WTC11 (cell line): ENCODE measurements at regions not wholly inside any gene's neighbourhood (a gene's known extent, or its start where the extent isn't known, plus 50 kb on each side); places are given as distances from the start of the nearest gene placed in this dataset.

Experiments used
- ATAC-seq: fragments of 200-7000 bp; cut with Tn5 transposase; 2 replicates; pipeline ENCODE4 v1.10.0; 2021; ENCODE audit warnings: mild to moderate bottlenecking, moderate library complexity
- CTCF ChIA-PET: fragments of 300-600 bp; sonication (Branson Sonifier 250); formaldehyde crosslinking; loops from one replicate; lab custom pipeline; 2021; ENCODE audit warnings: antibody characterized with exemption; lab: Charles Lee
- POLR2A ChIA-PET: fragments of 350-600 bp; sonication (Branson Sonifier 250); formaldehyde crosslinking; loops from one replicate; lab custom pipeline; 2021; ENCODE audit warnings: antibody characterized with exemption; lab: Charles Lee
- DNase-seq: peaks from one replicate; pipeline ENCODE4 v3.0.0; 2021; ENCODE audit warnings: low spot score
- H3K27ac Mint-ChIP-seq: 2 replicates; pipeline ENCODE4 v1.8.0; 2021; ENCODE audit warnings: mixed read lengths
- H3K27me3 Mint-ChIP-seq: 2 replicates; pipeline ENCODE4 v1.8.0; 2021; ENCODE audit warnings: low read depth, mild to moderate bottlenecking, moderate library complexity, mixed read lengths
- H3K36me3 Mint-ChIP-seq: 2 replicates; pipeline ENCODE4 v1.8.0; 2021; ENCODE audit warnings: mixed read lengths
- H3K4me1 Mint-ChIP-seq: 2 replicates; pipeline ENCODE4 v1.8.0; 2022; ENCODE audit warnings: mixed read lengths
- H3K4me3 Mint-ChIP-seq: 2 replicates; pipeline ENCODE4 v1.8.0; 2021; ENCODE audit warnings: mild to moderate bottlenecking, moderate library complexity, mixed read lengths
- H3K9me3 Mint-ChIP-seq: 2 replicates; pipeline ENCODE4 v1.8.0; 2021; ENCODE audit warnings: mixed read lengths
- CREM ChIP-seq: sonication (generic); formaldehyde crosslinking; IDR thresholded peaks from 2 replicates; pipeline ENCODE4 v1.8.1; 2022; ENCODE audit warnings: mild to moderate bottlenecking, missing genetic modification reagents, moderate library complexity
- FOXJ3 ChIP-seq: sonication (generic); formaldehyde crosslinking; IDR thresholded peaks from 2 replicates; pipeline ENCODE4 v1.9.0; 2021; ENCODE audit warnings: missing genetic modification reagents, mild to moderate bottlenecking, borderline replicate concordance
- IRF2 ChIP-seq: sonication (generic); formaldehyde crosslinking; IDR thresholded peaks from 2 replicates; pipeline ENCODE4 v1.8.0; 2022; ENCODE audit warnings: low read depth, missing genetic modification reagents, borderline replicate concordance
- NR2C2 ChIP-seq: sonication (generic); formaldehyde crosslinking; IDR thresholded peaks from 2 replicates; pipeline ENCODE4 v1.8.0; 2022; ENCODE audit warnings: mild to moderate bottlenecking, missing genetic modification reagents
- OVOL2 ChIP-seq: fragments of 250-450 bp; sonication (Bioruptor Pico); IDR thresholded peaks from 2 replicates; pipeline ENCODE4 v1.9.0; 2021; ENCODE audit warnings: mild to moderate bottlenecking, borderline replicate concordance
- SMAD4 ChIP-seq: sonication (generic); formaldehyde crosslinking; IDR thresholded peaks from 2 replicates; pipeline ENCODE4 v1.8.0; 2022; ENCODE audit warnings: mild to moderate bottlenecking, missing genetic modification reagents
- TCF7 ChIP-seq: sonication (generic); formaldehyde crosslinking; IDR thresholded peaks from 2 replicates; pipeline ENCODE4 v1.8.0; 2022; ENCODE audit warnings: mild to moderate bottlenecking, low read depth, missing genetic modification reagents, moderate library complexity
- ZNF232 ChIP-seq: sonication (generic); formaldehyde crosslinking; IDR thresholded peaks from 2 replicates; pipeline ENCODE4 v1.8.0; 2022; ENCODE audit warnings: mild to moderate bottlenecking, missing genetic modification reagents
- ZNF416 ChIP-seq: fragments of 250-450 bp; sonication (Bioruptor Pico); IDR thresholded peaks from 2 replicates; pipeline ENCODE4 v1.9.0; 2021; ENCODE audit warnings: mild to moderate bottlenecking, inconsistent platforms
- TF ChIP-seq, protein P1 (sequence below): fragments of 250-450 bp; sonication (Bioruptor Pico); IDR thresholded peaks from 2 replicates; pipeline ENCODE4 v1.9.0; 2021; ENCODE audit warnings: mild to moderate bottlenecking
- TF ChIP-seq, protein P2 (sequence below): sonication (generic); formaldehyde crosslinking; IDR thresholded peaks from 2 replicates; pipeline ENCODE4 v1.8.0; 2022; ENCODE audit warnings: mild to moderate bottlenecking, missing genetic modification reagents
- TF ChIP-seq, protein P3 (sequence below): sonication (generic); formaldehyde crosslinking; IDR thresholded peaks from 2 replicates; pipeline ENCODE4 v1.8.1; 2023; ENCODE audit warnings: mild to moderate bottlenecking, missing genetic modification reagents, borderline replicate concordance
- TF ChIP-seq, protein P4 (sequence below): sonication (generic); formaldehyde crosslinking; IDR thresholded peaks from 2 replicates; pipeline ENCODE4 v1.8.1; 2022; ENCODE audit warnings: missing genetic modification reagents, borderline replicate concordance
- TF ChIP-seq, protein P5 (sequence below): sonication (generic); formaldehyde crosslinking; IDR thresholded peaks from 2 replicates; pipeline ENCODE4 v1.8.1; 2023; ENCODE audit warnings: mild to moderate bottlenecking, missing genetic modification reagents, moderate library complexity
- TF ChIP-seq, protein P6 (sequence below): sonication (generic); formaldehyde crosslinking; IDR thresholded peaks from 2 replicates; pipeline ENCODE4 v1.8.0; 2023; ENCODE audit warnings: missing genetic modification reagents, mild to moderate bottlenecking, borderline replicate concordance
- TF ChIP-seq, protein P7 (sequence below): sonication (generic); formaldehyde crosslinking; IDR thresholded peaks from 2 replicates; pipeline ENCODE4 v1.8.0; 2023; ENCODE audit warnings: mild to moderate bottlenecking, missing genetic modification reagents

DNA sequence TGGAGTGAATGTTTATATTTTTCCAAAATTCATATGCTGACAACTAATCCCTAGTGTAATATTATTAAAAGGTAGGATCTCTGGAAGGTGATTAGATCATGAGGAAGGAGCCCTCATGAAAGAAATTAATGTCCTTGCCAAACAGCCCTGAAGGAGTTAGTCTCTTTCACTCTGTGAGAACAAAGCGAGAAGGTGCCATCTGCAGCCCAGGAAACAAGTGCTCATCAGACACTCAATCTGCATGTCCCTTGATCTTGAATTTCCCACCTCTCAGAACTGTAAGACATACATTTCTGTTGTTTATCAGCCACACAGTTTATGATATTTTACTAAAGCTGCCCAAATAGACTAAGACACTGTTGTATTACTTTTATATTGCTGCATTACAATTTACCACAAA, 1283.4 kb downstream of the PCDH7 start (continued):
- TF ChIP-seq, protein P1, sequence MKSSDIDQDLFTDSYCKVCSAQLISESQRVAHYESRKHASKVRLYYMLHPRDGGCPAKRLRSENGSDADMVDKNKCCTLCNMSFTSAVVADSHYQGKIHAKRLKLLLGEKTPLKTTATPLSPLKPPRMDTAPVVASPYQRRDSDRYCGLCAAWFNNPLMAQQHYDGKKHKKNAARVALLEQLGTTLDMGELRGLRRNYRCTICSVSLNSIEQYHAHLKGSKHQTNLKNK, result no peak
- TF ChIP-seq, protein P2, sequence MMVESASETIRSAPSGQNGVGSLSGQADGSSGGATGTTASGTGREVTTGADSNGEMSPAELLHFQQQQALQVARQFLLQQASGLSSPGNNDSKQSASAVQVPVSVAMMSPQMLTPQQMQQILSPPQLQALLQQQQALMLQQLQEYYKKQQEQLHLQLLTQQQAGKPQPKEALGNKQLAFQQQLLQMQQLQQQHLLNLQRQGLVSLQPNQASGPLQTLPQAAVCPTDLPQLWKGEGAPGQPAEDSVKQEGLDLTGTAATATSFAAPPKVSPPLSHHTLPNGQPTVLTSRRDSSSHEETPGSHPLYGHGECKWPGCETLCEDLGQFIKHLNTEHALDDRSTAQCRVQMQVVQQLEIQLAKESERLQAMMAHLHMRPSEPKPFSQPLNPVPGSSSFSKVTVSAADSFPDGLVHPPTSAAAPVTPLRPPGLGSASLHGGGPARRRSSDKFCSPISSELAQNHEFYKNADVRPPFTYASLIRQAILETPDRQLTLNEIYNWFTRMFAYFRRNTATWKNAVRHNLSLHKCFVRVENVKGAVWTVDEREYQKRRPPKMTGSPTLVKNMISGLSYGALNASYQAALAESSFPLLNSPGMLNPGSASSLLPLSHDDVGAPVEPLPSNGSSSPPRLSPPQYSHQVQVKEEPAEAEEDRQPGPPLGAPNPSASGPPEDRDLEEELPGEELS (CRISPR knock-in tag), result no peak
- TF ChIP-seq ZNF232 (no peak), IRF2 (CRISPR knock-in tag) (no peak), TCF7 (CRISPR knock-in tag) (no peak), CREM (CRISPR knock-in tag) (no peak), NR2C2 (no peak), SMAD4 (no peak)
- TF ChIP-seq, protein P3, sequence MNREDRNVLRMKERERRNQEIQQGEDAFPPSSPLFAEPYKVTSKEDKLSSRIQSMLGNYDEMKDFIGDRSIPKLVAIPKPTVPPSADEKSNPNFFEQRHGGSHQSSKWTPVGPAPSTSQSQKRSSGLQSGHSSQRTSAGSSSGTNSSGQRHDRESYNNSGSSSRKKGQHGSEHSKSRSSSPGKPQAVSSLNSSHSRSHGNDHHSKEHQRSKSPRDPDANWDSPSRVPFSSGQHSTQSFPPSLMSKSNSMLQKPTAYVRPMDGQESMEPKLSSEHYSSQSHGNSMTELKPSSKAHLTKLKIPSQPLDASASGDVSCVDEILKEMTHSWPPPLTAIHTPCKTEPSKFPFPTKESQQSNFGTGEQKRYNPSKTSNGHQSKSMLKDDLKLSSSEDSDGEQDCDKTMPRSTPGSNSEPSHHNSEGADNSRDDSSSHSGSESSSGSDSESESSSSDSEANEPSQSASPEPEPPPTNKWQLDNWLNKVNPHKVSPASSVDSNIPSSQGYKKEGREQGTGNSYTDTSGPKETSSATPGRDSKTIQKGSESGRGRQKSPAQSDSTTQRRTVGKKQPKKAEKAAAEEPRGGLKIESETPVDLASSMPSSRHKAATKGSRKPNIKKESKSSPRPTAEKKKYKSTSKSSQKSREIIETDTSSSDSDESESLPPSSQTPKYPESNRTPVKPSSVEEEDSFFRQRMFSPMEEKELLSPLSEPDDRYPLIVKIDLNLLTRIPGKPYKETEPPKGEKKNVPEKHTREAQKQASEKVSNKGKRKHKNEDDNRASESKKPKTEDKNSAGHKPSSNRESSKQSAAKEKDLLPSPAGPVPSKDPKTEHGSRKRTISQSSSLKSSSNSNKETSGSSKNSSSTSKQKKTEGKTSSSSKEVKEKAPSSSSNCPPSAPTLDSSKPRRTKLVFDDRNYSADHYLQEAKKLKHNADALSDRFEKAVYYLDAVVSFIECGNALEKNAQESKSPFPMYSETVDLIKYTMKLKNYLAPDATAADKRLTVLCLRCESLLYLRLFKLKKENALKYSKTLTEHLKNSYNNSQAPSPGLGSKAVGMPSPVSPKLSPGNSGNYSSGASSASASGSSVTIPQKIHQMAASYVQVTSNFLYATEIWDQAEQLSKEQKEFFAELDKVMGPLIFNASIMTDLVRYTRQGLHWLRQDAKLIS (CRISPR knock-in tag), result no peak
- TF ChIP-seq, protein P4, sequence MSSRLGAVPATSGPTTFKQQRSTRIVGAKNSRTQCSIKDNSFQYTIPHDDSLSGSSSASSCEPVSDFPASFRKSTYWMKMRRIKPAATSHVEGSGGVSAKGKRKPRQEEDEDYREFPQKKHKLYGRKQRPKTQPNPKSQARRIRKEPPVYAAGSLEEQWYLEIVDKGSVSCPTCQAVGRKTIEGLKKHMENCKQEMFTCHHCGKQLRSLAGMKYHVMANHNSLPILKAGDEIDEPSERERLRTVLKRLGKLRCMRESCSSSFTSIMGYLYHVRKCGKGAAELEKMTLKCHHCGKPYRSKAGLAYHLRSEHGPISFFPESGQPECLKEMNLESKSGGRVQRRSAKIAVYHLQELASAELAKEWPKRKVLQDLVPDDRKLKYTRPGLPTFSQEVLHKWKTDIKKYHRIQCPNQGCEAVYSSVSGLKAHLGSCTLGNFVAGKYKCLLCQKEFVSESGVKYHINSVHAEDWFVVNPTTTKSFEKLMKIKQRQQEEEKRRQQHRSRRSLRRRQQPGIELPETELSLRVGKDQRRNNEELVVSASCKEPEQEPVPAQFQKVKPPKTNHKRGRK (CRISPR knock-in tag), result no peak
- TF ChIP-seq, protein P5, sequence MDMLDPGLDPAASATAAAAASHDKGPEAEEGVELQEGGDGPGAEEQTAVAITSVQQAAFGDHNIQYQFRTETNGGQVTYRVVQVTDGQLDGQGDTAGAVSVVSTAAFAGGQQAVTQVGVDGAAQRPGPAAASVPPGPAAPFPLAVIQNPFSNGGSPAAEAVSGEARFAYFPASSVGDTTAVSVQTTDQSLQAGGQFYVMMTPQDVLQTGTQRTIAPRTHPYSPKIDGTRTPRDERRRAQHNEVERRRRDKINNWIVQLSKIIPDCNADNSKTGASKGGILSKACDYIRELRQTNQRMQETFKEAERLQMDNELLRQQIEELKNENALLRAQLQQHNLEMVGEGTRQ (CRISPR knock-in tag), result no peak

DNA sequence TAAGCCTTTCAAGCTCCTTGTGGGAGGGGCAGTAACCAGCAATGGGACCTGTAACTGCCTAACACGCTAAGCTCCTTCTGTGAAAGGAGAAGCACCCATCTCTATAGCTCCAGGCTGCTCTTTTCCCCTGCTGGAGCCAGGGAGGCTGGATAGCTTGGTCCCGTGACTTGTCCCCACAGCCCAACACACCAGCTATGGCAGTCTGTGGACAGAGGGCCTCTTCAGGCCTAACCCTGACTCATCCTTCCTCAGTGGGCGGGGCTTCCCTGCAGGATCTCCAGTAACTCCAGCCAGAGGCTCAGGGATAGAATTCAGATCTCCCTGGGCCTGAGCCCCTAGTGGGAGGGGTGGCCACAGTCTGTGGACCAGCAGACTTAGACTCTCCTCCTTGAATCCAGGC, 1290.1 kb downstream of the PCDH7 start:
- DNase-seq, result peak; percentile 24
- POLR2A ChIA-PET, result no interaction called here
- no peaks in the 10 kb centered on the region for H3K36me3 Mint-ChIP-seq
- ATAC-seq, result peak; percentile 60
- peaks cover 8% of the 10 kb centered on the region for H3K9me3 Mint-ChIP-seq
- CTCF ChIA-PET, result interaction anchor here (0.5 kb wide), 1 partner anchor 202 kb away, joined by 3 read pairs; no protein-coding TSS in a partner anchor
- no peak overlapping the region for H3K27ac Mint-ChIP-seq
- H3K4me3 Mint-ChIP-seq, result no peak overlapping the region
- peaks cover 5% of the 10 kb centered on the region; the same call in 1 of the 2 replicates for H3K4me1 Mint-ChIP-seq
- no peaks in the 10 kb centered on the region for H3K27me3 Mint-ChIP-seq
- TF ChIP-seq, protein P6, sequence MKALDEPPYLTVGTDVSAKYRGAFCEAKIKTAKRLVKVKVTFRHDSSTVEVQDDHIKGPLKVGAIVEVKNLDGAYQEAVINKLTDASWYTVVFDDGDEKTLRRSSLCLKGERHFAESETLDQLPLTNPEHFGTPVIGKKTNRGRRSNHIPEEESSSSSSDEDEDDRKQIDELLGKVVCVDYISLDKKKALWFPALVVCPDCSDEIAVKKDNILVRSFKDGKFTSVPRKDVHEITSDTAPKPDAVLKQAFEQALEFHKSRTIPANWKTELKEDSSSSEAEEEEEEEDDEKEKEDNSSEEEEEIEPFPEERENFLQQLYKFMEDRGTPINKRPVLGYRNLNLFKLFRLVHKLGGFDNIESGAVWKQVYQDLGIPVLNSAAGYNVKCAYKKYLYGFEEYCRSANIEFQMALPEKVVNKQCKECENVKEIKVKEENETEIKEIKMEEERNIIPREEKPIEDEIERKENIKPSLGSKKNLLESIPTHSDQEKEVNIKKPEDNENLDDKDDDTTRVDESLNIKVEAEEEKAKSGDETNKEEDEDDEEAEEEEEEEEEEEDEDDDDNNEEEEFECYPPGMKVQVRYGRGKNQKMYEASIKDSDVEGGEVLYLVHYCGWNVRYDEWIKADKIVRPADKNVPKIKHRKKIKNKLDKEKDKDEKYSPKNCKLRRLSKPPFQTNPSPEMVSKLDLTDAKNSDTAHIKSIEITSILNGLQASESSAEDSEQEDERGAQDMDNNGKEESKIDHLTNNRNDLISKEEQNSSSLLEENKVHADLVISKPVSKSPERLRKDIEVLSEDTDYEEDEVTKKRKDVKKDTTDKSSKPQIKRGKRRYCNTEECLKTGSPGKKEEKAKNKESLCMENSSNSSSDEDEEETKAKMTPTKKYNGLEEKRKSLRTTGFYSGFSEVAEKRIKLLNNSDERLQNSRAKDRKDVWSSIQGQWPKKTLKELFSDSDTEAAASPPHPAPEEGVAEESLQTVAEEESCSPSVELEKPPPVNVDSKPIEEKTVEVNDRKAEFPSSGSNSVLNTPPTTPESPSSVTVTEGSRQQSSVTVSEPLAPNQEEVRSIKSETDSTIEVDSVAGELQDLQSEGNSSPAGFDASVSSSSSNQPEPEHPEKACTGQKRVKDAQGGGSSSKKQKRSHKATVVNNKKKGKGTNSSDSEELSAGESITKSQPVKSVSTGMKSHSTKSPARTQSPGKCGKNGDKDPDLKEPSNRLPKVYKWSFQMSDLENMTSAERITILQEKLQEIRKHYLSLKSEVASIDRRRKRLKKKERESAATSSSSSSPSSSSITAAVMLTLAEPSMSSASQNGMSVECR (CRISPR knock-in tag), result no peak
- TF ChIP-seq, protein P7, sequence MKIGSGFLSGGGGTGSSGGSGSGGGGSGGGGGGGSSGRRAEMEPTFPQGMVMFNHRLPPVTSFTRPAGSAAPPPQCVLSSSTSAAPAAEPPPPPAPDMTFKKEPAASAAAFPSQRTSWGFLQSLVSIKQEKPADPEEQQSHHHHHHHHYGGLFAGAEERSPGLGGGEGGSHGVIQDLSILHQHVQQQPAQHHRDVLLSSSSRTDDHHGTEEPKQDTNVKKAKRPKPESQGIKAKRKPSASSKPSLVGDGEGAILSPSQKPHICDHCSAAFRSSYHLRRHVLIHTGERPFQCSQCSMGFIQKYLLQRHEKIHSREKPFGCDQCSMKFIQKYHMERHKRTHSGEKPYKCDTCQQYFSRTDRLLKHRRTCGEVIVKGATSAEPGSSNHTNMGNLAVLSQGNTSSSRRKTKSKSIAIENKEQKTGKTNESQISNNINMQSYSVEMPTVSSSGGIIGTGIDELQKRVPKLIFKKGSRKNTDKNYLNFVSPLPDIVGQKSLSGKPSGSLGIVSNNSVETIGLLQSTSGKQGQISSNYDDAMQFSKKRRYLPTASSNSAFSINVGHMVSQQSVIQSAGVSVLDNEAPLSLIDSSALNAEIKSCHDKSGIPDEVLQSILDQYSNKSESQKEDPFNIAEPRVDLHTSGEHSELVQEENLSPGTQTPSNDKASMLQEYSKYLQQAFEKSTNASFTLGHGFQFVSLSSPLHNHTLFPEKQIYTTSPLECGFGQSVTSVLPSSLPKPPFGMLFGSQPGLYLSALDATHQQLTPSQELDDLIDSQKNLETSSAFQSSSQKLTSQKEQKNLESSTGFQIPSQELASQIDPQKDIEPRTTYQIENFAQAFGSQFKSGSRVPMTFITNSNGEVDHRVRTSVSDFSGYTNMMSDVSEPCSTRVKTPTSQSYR (CRISPR knock-in tag), result no peak
- TF ChIP-seq SMAD4 (no peak), ZNF416 (no peak), CREM (CRISPR knock-in tag) (no peak), FOXJ3 (no peak), OVOL2 (CRISPR knock-in tag) (no peak)
- TF ChIP-seq, protein P2 (CRISPR knock-in tag), result no peak
- TF ChIP-seq, protein P5 (CRISPR knock-in tag), result no peak
